NCI-H146 (cell line): ENCODE measurements at regions not wholly inside any gene's neighbourhood (a gene's known extent, or its start where the extent isn't known, plus 50 kb on each side); places are given as distances from the start of the nearest gene placed in this dataset.

ENCODE experiments used
- DNase-seq: peaks from one replicate; lab custom pipeline; 2025; lab: John Stamatoyannopoulos, UW

DNA sequence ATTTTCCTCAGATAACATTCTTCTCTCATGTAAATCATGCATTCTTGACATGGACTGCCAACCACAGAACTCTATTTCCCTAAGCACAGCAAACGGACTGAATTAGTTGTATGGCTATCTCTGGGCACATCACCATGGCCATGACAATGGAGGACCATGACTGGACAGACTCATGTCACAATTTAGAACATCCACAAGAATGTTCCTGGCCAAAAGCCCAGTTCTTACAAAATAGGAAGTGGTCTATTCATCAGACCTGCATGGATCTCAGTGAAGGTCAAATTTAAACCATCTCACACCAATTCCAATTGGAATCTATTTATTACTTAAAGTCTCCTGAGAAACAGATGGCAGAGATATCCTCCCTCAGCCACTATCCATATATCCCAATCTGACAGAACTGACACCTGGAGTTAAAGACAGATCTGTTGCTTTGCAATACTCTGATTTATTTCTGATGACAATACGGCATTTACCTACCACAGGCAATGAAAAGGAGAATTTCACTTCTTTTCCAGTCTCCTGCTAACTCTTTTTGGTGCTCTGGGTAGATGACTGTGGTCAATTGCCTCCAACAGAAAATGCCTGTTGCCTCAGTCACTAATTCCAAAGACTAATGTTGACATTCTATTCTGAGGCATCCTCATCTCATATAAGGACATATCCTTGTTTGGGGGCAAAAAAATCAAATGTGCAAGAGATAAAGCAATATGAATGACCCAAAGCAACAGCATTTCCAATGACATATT lies 254.8 kb downstream of the HTR7 start:
- DNase-seq: no peak

DNA sequence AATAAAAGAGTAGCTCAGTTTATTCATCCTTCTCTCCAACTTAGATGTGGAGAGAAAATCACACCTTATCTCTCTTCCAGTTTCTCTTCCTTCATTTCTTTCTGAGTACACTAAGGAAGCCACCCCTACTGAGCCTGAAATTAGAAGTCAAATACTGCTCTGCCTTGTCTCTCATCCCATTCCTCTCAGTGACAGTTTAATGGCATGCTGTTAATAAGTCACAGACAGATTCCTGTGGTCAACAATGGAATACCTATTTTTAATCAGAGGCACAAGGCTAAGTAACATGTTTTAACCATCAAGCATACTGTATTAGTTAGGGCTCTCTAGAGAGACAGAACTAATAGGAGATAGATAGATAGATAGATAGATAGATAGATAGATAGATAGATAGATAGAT lies 253.2 kb downstream of the HTR7 start:
- no peak for DNase-seq

DNA sequence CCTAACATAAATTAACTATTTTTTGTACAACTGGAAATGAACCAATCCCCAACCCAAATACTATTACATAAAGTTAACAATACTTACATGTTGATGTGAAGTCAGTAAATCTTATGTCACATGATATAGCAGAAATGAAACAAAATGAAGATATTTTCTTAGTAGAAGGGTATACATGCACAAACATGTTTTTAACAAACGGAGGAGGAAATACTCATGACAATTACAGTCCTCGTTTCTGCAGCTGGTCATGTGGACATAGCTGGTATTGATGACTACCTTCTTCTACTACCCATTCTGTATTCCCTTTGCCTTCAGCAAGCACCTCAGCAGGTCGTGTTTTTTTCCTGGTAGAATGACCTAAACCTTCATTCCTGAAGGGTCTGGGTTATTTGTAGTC lies 252.3 kb downstream of the HTR7 start:
- no peak for DNase-seq

DNA sequence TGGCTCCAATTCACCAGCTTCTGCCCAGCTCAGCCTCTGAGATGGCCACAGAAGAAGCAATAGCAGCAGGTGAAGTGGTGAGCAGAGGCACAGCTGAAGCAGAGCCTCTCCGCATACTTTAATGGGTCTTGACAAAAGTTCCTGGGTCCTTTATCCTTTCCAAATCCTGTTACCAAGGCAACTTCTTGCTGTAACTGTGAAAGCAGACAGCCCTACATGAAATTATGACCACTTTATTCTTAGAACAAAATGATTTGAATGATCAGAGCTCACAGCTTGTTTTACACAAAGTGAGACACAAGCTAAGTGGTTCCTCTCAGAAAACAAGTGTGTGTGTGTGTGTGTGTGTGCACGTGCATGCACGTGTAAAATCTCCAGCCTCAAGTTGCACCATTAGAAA lies 245.6 kb downstream of the HTR7 start:
- no peak for DNase-seq

DNA sequence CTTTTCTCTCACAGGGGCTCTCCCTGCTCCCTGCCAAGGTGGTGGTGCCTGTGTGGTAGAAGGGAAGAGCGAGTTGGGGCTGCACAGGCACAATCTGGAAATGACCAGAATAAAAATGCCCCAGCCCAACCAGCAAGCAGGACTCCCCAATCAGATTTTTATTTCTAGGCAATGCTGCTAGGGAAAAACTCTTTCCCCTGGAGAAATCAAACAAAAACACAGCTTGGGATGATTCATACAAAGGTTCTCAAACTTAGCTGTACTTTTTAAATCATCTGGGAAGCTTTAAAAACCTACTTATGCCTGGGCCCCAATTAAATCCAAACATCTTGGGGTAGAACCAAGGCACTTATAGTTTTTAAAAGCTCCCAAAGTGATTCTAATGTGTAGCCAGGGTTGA lies 243.2 kb downstream of the HTR7 start:
- no peak for DNase-seq

DNA sequence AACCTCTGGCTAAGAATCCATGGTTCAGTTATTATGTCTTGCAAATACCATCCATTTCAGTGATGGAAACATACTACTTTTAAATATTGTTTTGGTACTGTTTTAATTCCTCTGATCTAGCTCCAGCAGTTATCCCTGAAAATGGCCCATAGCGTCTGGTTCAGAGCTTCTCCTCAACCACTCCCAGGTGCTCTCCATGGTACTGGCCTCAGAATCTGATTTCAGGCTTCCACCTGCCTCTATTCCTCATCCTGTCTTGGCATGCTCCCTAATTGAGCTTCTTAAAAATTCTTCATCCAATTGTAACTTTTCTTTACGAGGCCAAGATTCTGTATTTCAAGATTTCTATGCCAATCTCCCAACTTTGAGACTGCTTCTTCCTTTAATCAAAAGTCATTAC lies 236.3 kb downstream of the HTR7 start:
- no peak for DNase-seq

DNA sequence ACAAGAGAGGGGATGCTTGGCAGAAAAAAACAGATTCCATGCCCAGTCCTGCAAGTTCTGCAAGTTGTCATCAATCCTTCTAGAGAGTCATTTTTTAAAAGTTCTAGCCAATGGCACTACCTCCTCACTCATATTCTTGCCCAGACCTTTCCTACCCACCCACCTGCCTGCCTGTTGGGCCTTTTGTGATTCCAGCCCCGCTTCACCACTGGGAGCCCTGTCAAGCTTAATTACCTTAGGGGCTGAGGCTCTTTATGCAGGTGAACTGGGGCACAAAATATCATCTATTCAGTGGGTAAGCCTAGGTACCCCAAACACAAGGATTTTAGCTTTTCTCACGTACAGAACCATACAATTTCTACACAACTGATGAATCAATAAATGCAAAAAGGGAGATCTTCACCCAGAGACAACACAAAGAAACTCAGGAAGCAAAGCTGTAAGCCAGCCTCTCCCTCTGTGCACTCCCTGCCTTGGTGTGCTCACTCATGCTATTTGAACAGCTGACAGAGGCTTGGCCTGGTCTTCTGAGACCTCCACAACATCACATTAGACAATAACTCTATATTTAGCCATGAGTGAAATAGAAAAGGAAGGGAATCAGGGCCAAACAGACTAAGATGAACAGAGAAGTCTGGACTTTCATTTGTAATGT lies 222.6 kb downstream of the HTR7 start:
- DNase-seq: peak; percentile 7

DNA sequence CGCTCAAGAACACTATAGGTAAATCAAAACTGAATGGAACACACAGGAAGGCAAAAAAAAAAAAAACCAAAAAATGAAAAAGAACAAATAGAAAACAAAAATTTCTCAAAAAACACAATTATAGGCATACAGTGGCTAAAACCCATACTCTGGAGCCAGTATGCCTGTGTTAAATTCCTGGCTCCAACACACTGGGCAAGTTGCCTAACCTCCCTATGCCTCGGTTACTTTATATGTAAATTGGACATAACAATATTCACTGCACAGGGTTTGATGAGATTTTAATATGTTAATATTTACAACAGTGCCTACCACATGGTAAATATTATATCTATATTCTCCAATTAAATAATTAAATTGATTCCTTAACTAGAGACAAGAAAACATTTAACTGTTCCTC lies 217.1 kb downstream of the HTR7 start:
- DNase-seq: no peak

DNA sequence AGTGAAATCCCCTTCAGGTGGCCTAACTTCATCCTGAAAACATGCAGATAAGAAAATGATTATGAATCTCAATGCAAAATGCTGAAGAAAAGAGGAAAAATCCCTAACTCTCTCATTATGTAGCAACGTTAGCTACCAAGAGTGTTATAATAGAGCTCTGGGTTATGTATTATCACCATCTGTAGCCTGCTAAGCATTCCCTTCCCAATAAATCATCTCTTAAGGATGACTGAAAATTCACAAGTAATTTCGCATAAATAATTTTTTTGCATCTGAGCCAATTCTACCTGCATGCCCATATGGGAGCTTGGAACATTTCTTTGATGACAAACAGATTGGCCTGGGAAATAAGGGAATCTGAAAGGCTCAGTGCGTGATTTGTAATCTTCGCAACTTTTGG lies 216.1 kb downstream of the HTR7 start:
- no peak for DNase-seq

DNA sequence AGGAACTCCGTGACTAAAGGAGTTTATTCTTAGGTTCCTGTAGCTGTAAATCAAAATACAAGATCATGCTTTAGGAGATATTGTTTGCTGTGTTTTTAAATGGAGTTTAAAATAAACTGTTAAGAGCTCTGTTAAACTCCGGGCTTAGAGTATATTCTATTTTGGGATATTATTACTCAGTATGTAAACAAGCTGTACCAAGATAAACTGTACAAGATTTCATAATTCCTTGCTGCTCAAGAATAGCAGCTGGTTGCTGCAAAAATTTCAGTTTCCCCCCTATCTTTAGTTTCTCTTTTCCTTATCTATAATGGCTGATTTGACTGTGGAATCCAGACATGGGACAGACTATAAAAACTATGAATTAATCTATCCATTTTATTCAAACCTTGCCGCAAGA lies 215.7 kb downstream of the HTR7 start:
- no peak for DNase-seq

DNA sequence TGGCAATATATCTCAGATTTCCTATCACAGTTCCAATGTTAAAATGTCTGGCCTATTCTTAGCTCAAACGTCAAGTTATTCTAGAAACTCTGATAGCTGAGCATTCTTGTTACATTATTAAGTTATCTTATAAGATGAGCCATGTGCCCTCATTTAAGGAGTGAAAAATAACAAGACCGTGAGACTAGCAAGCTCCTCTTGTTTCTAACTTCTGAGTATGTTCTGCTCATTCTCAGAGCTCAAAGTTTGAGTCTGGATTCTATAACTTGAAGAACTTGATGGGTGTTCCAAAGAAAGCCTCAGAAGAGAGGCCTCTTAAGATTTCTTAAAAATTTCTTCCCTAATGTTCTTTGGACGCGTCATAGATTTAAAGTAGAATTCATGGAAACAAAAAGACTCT lies 215.2 kb downstream of the HTR7 start:
- DNase-seq: no peak

DNA sequence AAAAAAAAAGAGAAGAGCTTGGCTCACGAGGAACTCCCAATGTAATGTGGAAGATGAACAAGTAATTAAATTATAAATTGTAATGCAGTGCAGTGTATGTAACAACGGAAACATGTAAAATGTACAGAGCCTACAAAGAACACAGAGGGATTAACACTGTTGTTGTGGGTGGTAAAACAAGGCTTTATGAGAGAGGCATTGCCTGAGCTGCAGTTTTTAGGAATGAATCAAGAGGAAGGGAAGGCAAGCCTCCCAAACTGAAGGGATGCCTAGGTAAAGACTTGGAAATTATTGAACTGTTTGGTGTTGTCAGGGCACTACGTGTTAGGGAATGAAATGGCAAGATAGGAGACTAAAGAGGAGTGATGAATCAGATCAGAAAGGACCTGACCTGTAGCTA lies 213.7 kb downstream of the HTR7 start:
- no peak for DNase-seq

DNA sequence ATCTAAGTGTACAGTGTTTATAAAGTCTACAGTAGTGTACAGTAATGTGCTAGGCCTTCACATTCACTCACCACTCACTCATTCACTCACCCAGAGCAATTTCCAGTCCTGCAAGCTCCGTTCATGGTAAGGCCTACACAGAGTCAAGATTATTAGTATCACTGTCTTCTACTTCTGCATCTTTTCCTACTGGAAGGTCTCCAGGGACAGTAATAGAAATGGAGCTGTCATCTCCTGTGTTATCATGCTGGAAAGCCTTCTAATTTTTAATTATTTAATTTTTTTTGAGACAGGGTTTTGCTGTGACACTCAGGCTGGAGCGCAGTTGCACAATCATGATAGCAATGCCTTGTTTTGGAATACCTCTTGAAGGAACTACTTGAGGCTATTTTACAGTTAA lies 207.0 kb downstream of the HTR7 start:
- DNase-seq: no peak

DNA sequence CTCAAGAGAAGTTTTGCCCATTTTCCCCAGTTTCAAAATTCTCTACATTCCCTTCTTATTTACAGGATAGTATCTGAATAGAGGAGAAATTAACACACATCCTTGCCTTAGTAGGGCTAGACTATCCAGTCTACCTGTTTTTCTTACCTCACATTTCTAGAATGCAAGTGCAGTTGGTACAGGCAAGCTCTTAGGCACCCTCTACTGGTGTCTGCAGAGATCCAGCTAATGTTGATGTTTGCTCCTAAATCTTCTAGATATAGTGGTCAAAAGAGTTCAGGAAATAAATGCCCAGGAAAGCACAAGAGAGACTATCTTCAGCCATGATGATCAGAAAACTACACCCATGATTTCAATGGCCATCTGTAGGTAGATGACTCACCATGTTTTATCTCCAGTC lies 205.3 kb downstream of the HTR7 start:
- DNase-seq: no peak

DNA sequence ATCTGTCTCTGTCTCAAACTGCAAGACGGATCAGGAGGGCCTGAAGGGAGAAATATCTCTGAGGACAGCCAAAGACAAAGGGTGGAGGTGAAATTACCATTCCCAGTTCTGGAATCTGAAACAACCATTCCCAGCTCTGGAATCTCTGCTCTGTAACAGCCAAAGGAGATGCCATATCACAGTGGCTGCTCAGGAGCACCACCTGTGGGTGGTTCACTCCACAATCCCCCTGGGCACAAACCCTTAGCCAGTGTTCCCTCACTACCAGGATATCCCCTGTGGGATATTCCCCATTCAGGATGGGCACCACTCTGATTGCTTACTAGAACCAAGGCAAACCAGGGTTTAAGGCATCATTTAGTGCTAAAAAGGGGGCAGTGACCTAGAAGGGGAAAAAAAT lies 199.0 kb downstream of the HTR7 start:
- DNase-seq: no peak

DNA sequence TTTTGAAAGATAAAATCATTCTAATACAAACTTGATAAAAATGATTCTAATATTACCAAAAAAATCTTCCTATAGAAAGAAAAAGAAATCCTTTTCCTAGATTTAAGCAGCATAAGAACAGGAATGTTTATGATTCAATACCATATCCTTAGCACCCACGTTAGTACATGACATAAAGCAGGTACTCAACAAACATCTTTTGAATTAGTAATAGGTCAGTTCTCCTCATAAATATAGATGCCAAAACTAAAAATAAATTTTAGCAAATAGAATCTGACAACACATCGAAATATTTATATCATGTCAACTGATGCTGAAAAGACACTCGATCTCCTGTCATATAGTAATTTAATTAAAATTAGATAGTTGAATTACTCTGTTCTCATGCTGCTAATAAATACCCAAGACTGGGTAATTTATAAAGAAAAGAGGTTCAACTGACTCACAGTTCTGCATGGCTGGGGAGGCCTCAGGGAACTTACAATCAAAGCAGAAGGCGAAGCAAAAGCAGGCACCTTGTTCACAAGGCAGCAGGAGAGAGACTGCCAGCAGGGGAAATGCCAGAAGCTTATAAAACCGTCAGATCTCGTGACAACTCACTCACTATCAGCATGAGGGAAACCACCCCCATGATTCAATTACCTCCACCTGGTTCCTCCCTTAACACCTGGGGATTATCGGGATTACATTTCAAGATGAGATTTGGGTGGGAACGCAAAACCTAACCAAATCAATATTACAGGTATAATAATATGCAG lies 191.8 kb downstream of the HTR7 start:
- no peak for DNase-seq

DNA sequence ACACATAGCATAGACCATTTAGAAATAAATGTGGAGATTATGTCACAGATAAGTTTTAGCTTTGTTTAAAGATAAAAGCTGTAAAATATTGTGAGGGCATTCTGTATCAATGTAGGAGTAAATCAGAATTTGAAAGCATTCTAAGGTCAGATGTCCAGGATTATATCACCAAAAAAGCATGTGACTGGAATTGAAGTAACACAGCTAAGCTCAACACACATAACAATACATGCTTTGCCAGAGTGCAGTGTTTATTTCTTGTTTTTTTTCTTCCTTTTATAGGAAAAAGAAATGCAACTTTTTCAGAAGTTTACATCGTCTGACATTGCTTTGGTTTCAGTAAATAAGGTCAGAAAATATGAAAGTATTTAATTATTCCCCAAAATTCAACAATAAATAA lies 183.4 kb downstream of the HTR7 start:
- DNase-seq: no peak

DNA sequence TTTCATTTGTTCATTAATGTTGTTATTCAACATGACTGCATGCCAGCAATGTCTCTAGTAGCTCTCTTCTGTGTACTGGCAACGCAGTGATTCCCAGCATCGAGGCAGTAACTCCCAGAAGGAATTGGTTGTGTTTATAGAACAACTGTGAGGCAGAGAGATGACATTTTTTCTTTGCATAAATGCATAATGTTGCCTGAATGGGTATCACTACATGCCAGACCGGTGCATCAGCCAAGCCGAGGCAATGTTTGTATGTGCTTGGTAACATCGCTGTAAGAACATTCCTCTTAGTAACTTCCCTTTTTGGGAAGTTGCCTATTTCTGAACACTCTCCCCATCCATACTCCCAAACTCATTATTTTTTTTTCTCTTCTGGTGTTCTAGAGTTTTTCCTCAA lies 182.9 kb downstream of the HTR7 start:
- no peak for DNase-seq

DNA sequence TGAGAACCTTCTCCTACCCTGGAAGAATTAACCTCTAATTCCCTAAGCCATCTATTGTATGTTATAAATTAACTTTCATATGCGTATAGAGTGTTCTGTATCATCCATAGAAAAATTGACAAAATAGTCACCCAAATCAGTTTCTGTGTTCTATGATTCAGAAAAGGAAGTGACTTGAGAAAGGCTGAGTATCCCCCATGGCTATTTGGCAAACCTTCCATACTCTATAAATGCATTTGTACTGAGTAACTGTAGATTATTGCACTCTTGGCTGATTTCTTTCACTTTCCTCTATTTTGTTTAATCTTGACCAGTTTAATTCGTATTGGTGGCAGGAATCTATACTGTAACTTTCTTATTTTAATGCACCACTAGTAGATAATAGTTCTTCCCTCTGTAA lies 182.2 kb downstream of the HTR7 start:
- no peak for DNase-seq
